Neural progenitor cell (in vitro differentiated cells): ENCODE measurements at regions not wholly inside any gene's neighbourhood (a gene's known extent, or its start where the extent isn't known, plus 50 kb on each side); places are given as distances from the start of the nearest gene placed in this dataset.

ENCODE experiments used
- DNase-seq: peaks from one replicate; pipeline ENCODE4 v3.0.0-alpha.2; 2016; ENCODE audit warnings: low spot score
- H2AFZ ChIP-seq: fragments of 200-600 bp; sonication (generic); replicated peaks from 2 replicates; pipeline ENCODE4 v1.6.1; 2016; ENCODE audit warnings: antibody characterized with exemption
- H3F3A ChIP-seq: fragments of 200-600 bp; sonication (generic); 2 replicates; pipeline ENCODE4 v1.6.1; 2016; ENCODE audit warnings: antibody characterized with exemption, low read depth
- H3K27ac ChIP-seq: fragments of 200-600 bp; sonication (generic); 2 replicates; pipeline ENCODE4 v1.5.1; 2016; ENCODE audit warnings: mild to moderate bottlenecking
- H3K27me3 ChIP-seq: fragments of 200-600 bp; sonication (generic); 2 replicates; pipeline ENCODE4 v1.6.1; 2016; ENCODE audit warnings: mild to moderate bottlenecking, moderate library complexity
- H3K36me3 ChIP-seq: fragments of 200-600 bp; sonication (generic); 2 replicates; pipeline ENCODE4 v1.5.1; 2016
- H3K4me1 ChIP-seq: fragments of 200-600 bp; sonication (generic); 2 replicates; pipeline ENCODE4 v1.6.1; 2016; ENCODE audit warnings: mixed run types
- H3K4me2 ChIP-seq: fragments of 200-600 bp; sonication (generic); 2 replicates; pipeline ENCODE4 v1.6.1; 2016
- H3K4me3 ChIP-seq: fragments of 200-600 bp; sonication (generic); 2 replicates; pipeline ENCODE4 v1.5.1; 2016
- H3K79me2 ChIP-seq: fragments of 200-600 bp; sonication (generic); 2 replicates; pipeline ENCODE4 v1.6.1; 2016; ENCODE audit warnings: low read depth
- H3K9ac ChIP-seq: fragments of 200-600 bp; sonication (generic); 2 replicates; pipeline ENCODE4 v1.6.1; 2016
- H3K9me3 ChIP-seq: fragments of 200-600 bp; sonication (generic); 2 replicates; pipeline ENCODE4 v1.5.1; 2016; ENCODE audit warnings: low read depth
- H4K20me1 ChIP-seq: fragments of 200-600 bp; sonication (generic); 2 replicates; pipeline ENCODE4 v1.6.1; 2016; ENCODE audit warnings: low read depth
- H3K27ac Mint-ChIP-seq: 3 replicates; pipeline ENCODE4 v1.8.0; 2021; ENCODE audit warnings: mixed read lengths
- H3K27me3 Mint-ChIP-seq: 2 replicates; pipeline ENCODE4 v1.8.0; 2022; ENCODE audit warnings: low read depth, mild to moderate bottlenecking, inconsistent platforms, moderate library complexity, mixed read lengths; ENCODE audit not compliant: insufficient read depth
- H3K36me3 Mint-ChIP-seq: 3 replicates; pipeline ENCODE4 v1.8.0; 2021; ENCODE audit warnings: mixed read lengths
- H3K4me1 Mint-ChIP-seq: 3 replicates; pipeline ENCODE4 v1.8.0; 2021; ENCODE audit warnings: mixed read lengths
- H3K4me3 Mint-ChIP-seq: 3 replicates; pipeline ENCODE4 v1.8.0; 2021; ENCODE audit warnings: mild to moderate bottlenecking, moderate library complexity, mixed read lengths
- H3K9me3 Mint-ChIP-seq: 3 replicates; pipeline ENCODE4 v1.8.0; 2020; ENCODE audit warnings: mixed read lengths
- CTCF ChIP-seq: fragments of 200-600 bp; sonication (generic); IDR thresholded peaks from 2 replicates; pipeline ENCODE4 v1.5.1; 2017; ENCODE audit warnings: antibody characterized with exemption, mild to moderate bottlenecking
- EZH2 ChIP-seq: fragments of 200-600 bp; sonication (generic); IDR thresholded peaks from 2 replicates; pipeline ENCODE4 v1.6.1; 2017; ENCODE audit warnings: antibody characterized with exemption, mild to moderate bottlenecking, moderate library complexity
- EZH2phosphoT487 ChIP-seq: fragments of 200-600 bp; sonication (generic); IDR thresholded peaks from 2 replicates; pipeline ENCODE4 v1.6.1; 2017; ENCODE audit warnings: antibody characterized with exemption

GRCh38 chr15:79653533-79653932 is 221.4 kb downstream of the MINAR1 start:
- Histone ChIP-seq H3K36me3 (no peaks in the 10 kb centered on the region), H3F3A (no peaks in the 10 kb centered on the region), H3K4me1 (no peaks in the 10 kb centered on the region), H3K4me3 (no peak overlapping the region), H3K9me3 (no peaks in the 10 kb centered on the region), H3K79me2 (no peaks in the 10 kb centered on the region), H2AFZ (no peak overlapping the region), H3K9ac (no peak overlapping the region), H3K27ac (no peak overlapping the region), H4K20me1 (no peaks in the 10 kb centered on the region), H3K27me3 (no peaks in the 10 kb centered on the region), H3K4me2 (no peak overlapping the region)
- Mint-ChIP-seq H3K36me3 (no peaks in the 10 kb centered on the region), H3K27ac (no peak overlapping the region), H3K4me3 (no peak overlapping the region), H3K4me1 (no peaks in the 10 kb centered on the region), H3K9me3 (peaks cover 5% of the 10 kb centered on the region), H3K27me3 (no peaks in the 10 kb centered on the region)
- TF ChIP-seq EZH2 (no peak), CTCF (no peak), EZH2phosphoT487 (no peak)
- DNase-seq: no peak

- no peak overlapping the region for H3K4me3 Mint-ChIP-seq
- Histone ChIP-seq H4K20me1 (no peaks in the 10 kb centered on the region), H3K4me2 (no peak overlapping the region), H3K27me3 (no peaks in the 10 kb centered on the region), H3K9me3 (no peaks in the 10 kb centered on the region), H3K9ac (no peak overlapping the region), H3F3A (no peaks in the 10 kb centered on the region), H3K36me3 (no peaks in the 10 kb centered on the region), H3K79me2 (no peaks in the 10 kb centered on the region), H2AFZ (no peak overlapping the region), H3K27ac (no peak overlapping the region), H3K4me1 (no peaks in the 10 kb centered on the region), H3K4me3 (no peak overlapping the region)
- H3K4me1 Mint-ChIP-seq: no peaks in the 10 kb centered on the region
- peaks cover 2% of the 10 kb centered on the region for H3K27me3 Mint-ChIP-seq
- TF ChIP-seq EZH2phosphoT487 (no peak), EZH2 (no peak), CTCF (no peak)
- DNase-seq: no peak
- H3K36me3 Mint-ChIP-seq: no peaks in the 10 kb centered on the region
- peaks cover 5% of the 10 kb centered on the region for H3K9me3 Mint-ChIP-seq
- no peak overlapping the region for H3K27ac Mint-ChIP-seq
Measured at GRCh38 chr15:79656151-79657000, 224.2 kb downstream of the MINAR1 start.

- H3K27ac ChIP-seq: no peak overlapping the region
- Mint-ChIP-seq H3K36me3 (no peaks in the 10 kb centered on the region), H3K9me3 (no peaks in the 10 kb centered on the region), H3K27me3 (peaks cover 2% of the 10 kb centered on the region), H3K27ac (no peak overlapping the region), H3K4me1 (no peaks in the 10 kb centered on the region), H3K4me3 (no peak overlapping the region)
- TF ChIP-seq CTCF (no peak), EZH2 (no peak), EZH2phosphoT487 (no peak)
- H3K4me2 ChIP-seq: no peak overlapping the region
- H3K27me3 ChIP-seq: no peaks in the 10 kb centered on the region
- H3K4me1 ChIP-seq: no peaks in the 10 kb centered on the region
- H4K20me1 ChIP-seq: no peaks in the 10 kb centered on the region
- H3K4me3 ChIP-seq: no peak overlapping the region
- no peak overlapping the region for H3K9ac ChIP-seq
- H3F3A ChIP-seq: no peaks in the 10 kb centered on the region
- H3K36me3 ChIP-seq: no peaks in the 10 kb centered on the region
- no peaks in the 10 kb centered on the region for H3K9me3 ChIP-seq
- H2AFZ ChIP-seq: no peak overlapping the region
- no peaks in the 10 kb centered on the region for H3K79me2 ChIP-seq
- no peak for DNase-seq
Measured at GRCh38 chr15:79657722-79658121, 225.6 kb downstream of the MINAR1 start.
